Choroid plexus epithelial cell (primary cell): ENCODE measurements at regions not wholly inside any gene's neighbourhood (a gene's known extent, or its start where the extent isn't known, plus 50 kb on each side); places are given as distances from the start of the nearest gene placed in this dataset.

Source experiments
- DNase-seq: peaks from one replicate; pipeline ENCODE4 v3.0.0-alpha.2; 2010; ENCODE audit warnings: low read depth
- H3K4me3 ChIP-seq: 2 replicates; pipeline ENCODE4 v1.5.1; 2011; ENCODE audit warnings: low read depth, mild to moderate bottlenecking, control low read depth, low read length, moderate library complexity
- CTCF ChIP-seq: conservative IDR thresholded peaks from 2 replicates; pipeline ENCODE4 v1.5.1; 2011; ENCODE audit warnings: low read depth, mild to moderate bottlenecking, control low read depth, inconsistent platforms, low read length, moderate library complexity

- no peak for TF ChIP-seq CTCF
- H3K4me3 ChIP-seq, result no peak overlapping the region
- DNase-seq, result no peak
Measured at GRCh38 chr5:3662344-3662743, 66.7 kb downstream of the IRX1 start.

GRCh38 chr5:3671337-3671736 lies 75.7 kb downstream of the IRX1 start:
- TF ChIP-seq CTCF, result no peak
- DNase-seq, result no peak
- H3K4me3 ChIP-seq, result no peak overlapping the region

- H3K4me3 ChIP-seq, result no peak overlapping the region
- no peak for DNase-seq
- TF ChIP-seq CTCF, result no peak
Measured at GRCh38 chr5:3678801-3679200, 83.2 kb downstream of the IRX1 start.

- DNase-seq, result no peak
- no peak for TF ChIP-seq CTCF
- H3K4me3 ChIP-seq, result no peak overlapping the region
Measured at GRCh38 chr5:3680821-3681220, 85.2 kb downstream of the IRX1 start.

- no peak overlapping the region for H3K4me3 ChIP-seq
- TF ChIP-seq CTCF, result no peak
- no peak for DNase-seq
Measured at GRCh38 chr5:3684118-3684517, 88.5 kb downstream of the IRX1 start.

GRCh38 chr5:3684771-3685354 lies 89.2 kb downstream of the IRX1 start:
- DNase-seq, result no peak
- no peak for TF ChIP-seq CTCF
- H3K4me3 ChIP-seq, result no peak overlapping the region

- DNase-seq, result no peak
- H3K4me3 ChIP-seq, result no peak overlapping the region
- no peak for TF ChIP-seq CTCF
Measured at GRCh38 chr5:3694819-3695218, 99.2 kb downstream of the IRX1 start.
